ENCODE measurements at regions not wholly inside any gene's neighbourhood (a gene's known extent, or its start where the extent isn't known, plus 50 kb on each side); places are given as distances from the start of the nearest gene placed in this dataset.

DNA sequence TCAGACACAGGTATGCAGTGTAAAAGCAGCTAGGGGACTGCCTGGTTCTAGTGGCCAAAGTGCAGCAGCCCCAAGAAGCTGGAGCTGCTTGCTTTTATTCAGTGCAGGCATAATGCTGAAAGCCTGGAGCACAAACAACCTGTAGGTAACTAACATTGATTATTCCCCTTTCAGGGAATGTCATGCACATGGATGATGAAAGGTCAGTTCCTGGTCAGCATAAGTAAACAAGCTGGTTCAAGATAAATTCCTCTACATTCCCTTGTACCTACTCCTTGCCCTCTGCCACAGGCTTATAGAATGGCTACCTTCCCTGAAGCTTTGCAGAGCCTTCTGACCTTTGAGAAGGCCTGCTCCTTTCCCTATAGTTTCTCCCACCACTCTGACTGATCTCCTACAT is 1318.5 kb upstream of the ADGRL3 start:
- DNase-seq (ENCODE audit: low read depth) = no peak

DNA sequence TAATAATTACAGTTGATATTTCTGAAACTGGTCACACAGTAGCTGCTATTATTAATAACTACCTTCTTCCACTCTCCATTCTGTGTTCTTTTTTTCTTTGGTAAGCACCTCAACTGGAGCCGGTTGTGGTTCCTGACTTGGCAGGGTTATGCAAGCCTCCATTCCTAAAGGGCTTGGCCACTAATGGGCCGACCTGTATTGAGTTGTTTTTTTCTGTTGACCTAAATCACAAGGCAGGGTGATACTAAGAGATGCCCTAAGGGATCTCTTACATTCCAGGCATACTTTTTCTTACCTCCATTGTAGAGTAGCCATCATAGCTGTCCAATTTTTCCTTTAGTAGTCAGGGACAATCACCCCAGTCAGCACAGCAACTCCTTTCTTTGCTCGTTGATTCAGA is 1295.8 kb upstream of the ADGRL3 start:
- DNase-seq (ENCODE audit: low read depth) = no peak

DNA sequence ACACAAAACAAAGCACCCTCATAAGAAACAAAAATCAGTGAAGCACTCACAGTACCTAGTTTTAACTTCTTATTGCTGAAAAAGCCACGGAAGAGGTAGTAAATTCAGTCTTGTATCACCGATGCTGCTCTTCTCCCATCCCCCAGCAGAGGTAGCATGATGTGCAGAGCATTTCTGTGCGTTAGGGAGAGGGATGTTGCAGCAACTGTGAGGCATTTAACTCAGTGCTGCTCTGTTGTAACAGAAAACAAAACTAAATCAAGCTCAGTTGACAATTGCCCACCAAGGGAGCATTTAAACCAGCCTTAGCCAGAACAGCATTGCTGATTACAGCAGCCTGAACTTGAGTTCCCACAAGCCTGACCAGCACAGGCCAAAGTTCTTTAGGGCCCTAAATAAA is 1279.7 kb upstream of the ADGRL3 start:
- DNase-seq (ENCODE audit: low read depth) = no peak

DNA sequence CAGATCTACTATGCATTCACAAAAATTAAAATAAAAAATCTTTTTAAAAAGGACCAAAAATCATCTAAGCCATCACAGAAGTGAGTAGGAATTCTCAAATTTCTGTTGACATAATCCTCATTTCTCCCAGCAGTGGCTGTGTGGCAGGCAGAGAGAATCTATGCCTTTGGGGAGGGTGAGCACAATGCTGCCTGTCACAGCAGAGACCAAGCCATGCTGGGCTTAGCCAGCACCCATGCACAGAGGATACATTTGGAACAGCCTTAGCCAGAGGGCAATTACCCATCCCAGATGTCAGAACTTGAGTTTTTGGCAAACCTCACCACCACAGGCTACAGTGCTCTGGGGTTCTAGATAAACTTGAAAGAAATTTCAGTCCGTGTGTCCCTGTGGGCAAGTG is 1274.8 kb upstream of the ADGRL3 start:
- no peak for DNase-seq (ENCODE audit: low read depth)

DNA sequence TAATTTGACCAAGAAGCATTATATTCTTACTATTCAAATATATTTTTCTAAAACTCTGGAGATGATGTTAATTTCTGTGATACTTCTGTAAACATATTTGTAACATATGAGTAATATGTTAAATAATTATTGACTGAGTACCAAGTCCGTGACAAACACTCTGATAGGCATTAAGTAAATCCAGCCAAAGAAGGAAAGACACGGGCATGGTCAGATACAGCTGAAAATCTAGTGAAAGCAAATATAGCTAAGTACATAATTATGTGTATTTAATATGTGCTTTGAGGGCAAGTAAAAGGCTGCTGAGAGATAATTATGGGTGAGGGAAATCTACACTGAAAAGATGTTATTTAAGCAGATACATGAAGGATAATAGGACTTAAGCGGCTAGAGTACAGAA is 1263.6 kb upstream of the ADGRL3 start:
- no peak for DNase-seq (ENCODE audit: low read depth)

DNA sequence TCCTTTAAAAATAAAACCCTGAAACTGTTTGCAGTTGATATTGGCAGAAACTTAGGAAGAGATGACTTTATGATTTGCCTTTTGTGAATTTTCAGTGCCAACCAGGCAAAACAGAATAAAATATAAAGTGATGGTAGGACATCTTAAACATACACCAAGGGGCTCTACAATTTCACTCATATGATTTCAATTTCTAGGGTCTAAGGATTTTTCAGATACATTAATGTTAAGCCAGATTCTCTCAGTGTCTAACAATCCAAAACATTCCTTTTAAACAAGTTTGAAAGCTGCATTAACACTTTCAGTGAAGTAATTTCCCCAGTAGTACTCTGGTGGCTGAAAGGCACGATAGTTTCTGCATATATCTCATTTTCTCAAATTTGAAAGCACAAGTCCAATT is 1262.0 kb upstream of the ADGRL3 start:
- no peak for DNase-seq (ENCODE audit: low read depth)

DNA sequence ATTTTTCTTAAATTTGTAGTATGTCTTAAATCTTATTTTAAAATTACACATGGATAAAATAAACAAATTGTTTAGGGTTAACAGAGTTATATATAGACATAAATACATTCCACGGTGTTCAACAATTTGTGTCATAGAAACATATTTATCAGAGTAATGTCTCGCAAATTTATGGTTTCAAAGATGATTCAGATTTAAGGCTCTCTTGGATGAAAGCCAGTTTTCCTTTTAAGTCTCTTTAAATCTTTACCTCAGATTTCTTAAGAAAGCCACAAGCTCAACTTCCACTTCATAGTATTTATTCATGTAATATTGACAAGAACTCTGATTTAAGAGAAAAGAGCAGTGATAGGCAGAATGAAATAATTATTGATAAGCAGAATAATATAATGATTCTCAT is 1254.8 kb upstream of the ADGRL3 start:
- no peak for DNase-seq (ENCODE audit: low read depth)

DNA sequence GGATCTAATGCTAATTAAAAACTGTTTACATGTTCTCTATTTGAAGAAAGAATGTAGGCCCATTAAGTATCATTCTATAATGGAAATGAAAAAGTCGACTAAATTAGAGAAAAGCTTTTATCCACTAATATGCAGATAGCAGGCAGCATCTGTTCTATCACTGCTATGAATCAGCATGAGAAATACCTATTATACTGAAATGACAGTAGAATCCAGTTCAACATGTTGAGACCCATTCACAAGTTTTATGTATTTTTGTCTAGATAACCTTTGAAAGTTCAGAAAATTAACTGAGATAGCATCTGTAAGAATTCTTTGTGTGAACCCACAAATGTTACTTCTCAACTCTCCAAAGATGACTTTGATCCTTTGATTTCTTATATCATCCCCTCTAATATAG is 1254.4 kb upstream of the ADGRL3 start:
- DNase-seq (ENCODE audit: low read depth) = no peak

DNA sequence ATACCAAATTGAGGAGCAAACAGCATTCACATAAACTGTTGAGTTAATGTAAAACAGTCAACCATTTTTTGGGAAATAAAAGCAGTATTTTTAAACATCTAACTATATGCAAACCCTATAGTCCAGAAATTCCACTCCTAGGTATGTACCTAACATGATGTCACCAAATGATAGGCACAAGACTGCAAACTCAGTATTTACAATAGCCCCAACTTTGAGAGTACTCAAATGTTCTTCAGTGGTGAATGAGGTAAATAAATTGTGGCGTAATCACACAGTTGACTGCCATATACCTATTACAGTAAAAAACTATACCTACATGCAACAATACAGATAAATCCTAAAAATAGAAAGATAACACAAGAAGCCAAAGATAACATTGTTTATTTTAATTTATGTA is 1243.8 kb upstream of the ADGRL3 start:
- no peak for DNase-seq (ENCODE audit: low read depth)

DNA sequence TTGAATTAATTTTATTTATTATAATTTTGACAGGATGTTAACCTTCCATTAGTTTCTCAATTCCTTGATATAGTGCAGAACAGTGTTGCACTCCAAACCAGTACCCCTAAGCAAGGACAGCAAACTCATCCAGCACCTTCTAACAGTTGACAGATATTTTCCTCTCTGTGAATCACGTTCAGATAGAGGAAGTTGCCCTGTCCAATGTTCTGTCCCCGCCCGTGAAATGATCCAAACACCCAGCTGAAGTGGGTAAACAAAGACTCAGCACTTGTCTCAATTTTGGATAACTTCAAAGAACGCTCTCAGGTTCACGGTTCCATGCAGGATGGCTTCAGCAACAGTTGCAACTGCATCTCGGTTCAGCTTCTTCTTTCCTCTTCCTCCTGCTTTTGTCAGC is 1240.0 kb upstream of the ADGRL3 start:
- DNase-seq (ENCODE audit: low read depth) = no peak

DNA sequence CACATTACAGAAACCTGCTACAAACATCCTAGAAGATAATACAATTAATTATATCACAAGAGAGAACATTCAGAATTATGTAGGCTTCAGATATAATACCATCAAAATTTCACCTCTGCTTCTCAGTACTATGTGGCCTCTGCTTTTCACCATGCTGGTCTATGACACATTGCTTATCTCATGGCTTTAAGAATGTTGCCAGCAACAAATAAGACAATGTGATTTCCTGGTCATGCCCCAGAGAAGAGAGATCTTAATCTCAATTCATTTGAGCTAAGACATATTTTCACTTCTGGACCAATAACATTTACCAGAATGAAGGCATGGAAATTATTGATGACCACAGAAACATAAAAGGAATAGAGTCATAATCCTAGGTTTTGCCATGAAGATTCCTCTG is 1233.4 kb upstream of the ADGRL3 start:
- DNase-seq (ENCODE audit: low read depth) = no peak

DNA sequence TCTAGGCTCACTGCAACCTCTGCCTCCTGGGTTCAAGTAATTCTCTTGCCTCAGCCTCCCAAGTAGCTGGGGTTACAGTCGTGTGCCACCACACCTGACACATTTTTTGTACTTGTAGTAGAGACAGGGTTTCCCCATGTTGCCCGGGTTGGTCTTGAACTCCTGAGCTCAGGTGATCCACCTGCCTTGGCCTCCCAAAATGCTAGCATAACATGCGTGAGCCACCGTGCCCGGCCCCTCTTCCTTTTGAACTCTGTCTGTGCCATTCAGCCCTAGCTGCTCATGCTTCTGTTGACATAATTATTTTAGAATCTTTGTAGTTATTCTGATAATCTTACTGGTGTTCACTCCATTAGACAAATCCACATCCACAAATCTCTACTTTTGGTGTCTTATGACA is 1231.3 kb upstream of the ADGRL3 start:
- DNase-seq (ENCODE audit: low read depth) = no peak

DNA sequence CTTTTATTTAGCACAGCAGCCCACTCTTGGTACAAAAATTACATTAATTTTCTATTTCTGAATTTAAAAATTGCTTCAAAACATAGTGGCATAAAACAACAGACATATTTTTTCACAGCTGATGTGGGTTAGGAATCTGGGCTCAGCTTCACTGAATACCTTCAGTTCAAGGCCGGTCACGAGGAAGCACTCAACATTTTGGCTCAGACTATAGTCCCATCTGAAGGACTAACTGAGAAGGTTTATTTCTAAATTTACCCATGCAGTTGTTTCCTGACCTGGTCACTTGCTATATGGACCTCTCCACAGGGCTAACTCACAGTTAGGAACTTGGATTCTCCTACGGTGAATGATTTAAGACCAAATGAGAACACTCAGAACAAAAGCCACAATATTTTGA is 1230.2 kb upstream of the ADGRL3 start:
- no peak for DNase-seq (ENCODE audit: low read depth)

DNA sequence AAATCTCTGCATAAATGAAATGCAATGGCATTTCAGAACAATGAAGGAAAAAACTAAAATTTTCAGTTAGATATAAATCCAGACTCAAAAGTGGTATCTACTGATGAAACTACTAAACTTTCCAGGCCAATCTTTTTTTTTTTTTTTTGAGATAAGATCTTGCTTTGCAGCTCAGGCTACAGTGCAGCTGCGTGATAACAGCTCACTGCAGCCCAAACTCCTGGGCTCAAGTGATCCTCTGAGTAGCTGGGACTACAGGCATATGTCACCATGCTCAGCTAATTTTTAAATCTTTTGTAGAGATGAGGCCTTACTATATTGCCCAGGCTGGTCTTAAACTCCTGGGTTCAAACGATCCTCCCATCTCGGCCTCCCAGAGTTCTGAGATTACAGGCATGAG is 1228.2 kb upstream of the ADGRL3 start:
- no peak for DNase-seq (ENCODE audit: low read depth)

DNA sequence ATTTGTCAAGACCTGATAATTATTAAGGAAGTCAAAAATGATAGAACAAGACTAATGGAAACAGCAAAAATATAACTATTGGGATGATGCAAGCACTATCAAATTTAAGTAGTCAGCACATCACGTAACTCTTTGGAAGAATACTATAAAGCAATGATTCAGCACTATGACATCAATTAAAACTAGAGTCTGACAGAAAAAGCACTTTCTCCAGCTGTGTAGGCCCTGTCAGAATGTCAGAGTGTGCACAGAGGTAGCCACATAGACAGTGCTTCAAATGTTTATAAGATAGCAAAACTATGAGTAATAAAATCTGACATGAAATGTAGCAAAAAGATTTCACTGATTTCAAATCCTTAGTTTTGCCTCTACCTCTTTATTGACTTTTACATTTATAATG is 1226.6 kb upstream of the ADGRL3 start:
- DNase-seq (ENCODE audit: low read depth) = no peak

DNA sequence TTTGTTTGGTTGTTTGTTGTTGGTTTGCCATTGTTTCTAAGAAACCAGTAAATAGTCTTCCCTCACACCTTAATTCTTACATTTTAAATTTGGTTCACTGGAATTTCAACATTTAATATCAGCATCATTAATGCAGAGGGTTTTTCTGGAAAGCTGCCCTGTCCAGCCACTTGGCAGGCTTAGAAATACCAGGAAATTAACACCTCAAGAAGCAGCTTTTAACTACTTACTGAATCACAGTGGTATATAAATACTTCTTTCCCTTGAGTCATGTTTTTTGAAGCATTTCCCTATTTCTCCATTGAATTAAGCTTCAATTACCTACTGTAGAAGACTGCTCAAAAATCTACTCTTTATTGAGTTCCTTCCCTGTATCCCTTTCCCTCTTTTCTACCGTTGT is 1221.1 kb upstream of the ADGRL3 start:
- DNase-seq (ENCODE audit: low read depth) = no peak

DNA sequence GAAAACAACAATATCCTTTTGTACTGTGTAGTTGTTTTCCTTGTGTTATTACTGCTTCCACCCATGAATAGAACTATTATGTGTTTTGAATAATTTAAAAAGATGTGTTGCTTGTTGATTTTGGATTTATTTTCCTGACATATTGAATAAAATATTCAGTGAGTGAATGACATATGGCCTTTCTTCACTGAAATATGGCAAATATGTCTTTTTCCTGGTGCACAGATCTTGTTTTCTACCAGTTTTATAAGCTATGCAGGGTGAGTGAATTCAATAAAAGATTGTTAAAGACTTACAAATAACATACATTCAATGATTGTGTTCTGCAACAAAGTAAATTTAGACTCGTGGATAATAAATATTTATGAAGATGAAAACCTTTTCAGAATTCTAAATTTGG is 1216.3 kb upstream of the ADGRL3 start:
- DNase-seq (ENCODE audit: low read depth) = no peak

DNA sequence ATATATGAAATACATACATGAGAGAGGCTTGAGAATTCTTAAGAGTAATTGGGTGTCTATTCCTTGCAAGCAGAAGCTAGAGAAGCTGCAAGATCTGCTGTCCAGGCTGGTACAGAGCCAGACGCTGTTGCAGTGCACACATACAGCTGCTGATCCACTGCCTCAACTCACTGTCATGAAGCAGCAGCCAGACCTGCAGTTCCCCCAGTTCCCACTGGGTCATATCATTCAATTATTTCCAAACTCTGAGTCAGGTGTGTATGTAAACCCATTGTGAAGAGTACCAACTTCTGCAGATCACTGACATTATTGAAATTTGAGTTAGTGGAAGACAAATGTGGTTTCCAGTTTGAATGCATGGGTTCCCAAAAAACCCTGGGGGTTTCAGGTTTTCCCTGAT is 1212.8 kb upstream of the ADGRL3 start:
- DNase-seq (ENCODE audit: low read depth) = no peak

DNA sequence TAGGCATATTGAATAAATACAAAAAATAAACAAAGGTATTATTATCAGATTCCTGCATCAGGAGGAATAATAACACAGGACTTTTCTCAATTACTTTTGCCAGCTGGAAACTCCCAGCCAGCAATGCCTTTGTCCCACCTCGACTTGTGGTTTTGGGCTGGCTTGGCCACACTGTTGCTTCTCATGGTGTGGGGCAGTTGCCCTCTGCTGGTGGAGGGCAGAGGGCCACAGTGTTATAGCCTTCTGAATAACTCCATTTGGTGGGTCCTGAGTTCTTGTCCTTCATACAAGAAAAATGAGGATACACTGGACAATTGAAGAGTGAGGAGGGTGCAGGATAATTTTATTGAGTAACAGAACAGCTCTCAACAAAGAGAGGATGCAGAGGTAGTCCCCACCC is 1206.0 kb upstream of the ADGRL3 start:
- no peak for DNase-seq (ENCODE audit: low read depth)

DNA sequence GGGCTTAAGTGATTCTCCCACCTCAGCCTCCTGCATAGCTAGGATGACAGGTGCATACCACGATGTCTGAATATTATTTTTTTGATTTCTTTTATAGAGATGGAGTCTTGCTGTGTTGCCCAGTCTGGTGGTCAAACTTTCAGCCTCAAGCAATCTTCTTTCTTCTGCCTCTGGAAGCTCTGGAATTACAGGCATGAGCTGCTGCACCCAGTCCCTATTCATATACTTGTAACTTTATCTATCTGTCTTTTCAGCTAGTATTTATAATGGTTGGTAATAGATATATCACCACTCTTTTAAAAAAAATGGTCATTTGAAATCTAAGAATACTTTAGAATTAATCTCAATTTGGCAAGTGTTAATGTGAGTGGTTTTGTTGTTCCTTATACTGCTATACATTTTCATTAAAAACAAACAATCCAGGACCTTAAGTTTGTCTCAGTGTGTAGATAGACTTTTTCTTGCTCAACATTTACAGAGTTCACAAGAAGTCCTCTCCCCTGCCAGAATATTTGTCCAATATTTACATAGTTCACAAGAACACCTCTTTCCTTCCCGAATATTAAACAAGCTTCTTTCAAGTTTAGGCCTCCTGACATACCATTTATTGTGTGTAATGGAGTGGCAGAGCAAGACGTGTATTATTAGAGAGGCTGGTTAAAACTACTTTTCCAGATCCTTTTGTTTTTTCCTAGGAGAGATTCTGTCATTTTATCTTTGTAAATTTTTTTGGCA is 1197.4 kb upstream of the ADGRL3 start:
- DNase-seq (ENCODE audit: low read depth) = no peak

DNA sequence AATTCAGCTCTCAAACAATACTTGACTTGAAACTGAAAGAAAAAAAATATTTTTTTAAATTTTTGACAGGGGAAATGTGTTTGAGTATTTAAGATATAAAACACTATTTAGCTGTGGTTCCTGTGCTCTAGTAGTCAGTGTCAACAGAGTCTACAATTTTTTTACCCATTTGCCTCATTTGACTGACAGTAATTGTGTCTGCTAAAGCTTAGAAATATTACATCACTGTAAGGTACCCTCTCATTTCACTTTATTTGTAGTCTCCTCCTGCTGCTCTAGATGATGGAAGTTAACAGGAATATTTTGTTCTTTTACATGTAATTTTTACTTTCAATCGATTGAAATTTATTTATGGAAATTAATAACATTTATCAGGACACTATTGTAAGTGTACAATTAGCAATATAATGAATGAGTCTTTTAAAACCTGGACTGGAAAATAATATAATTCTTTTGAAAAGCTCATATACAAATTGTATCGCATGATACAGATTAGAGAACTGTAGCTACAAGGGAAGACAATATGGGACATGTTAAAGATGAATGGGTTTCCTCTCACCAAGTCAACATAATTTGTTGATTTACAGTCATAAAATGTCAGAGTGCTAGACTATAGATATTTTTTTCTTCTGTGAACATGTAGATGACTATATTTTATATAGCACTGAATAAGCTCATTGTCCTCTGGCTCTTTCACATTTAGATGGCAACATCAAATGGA is 1186.5 kb upstream of the ADGRL3 start:
- no peak for DNase-seq (ENCODE audit: low read depth)

DNA sequence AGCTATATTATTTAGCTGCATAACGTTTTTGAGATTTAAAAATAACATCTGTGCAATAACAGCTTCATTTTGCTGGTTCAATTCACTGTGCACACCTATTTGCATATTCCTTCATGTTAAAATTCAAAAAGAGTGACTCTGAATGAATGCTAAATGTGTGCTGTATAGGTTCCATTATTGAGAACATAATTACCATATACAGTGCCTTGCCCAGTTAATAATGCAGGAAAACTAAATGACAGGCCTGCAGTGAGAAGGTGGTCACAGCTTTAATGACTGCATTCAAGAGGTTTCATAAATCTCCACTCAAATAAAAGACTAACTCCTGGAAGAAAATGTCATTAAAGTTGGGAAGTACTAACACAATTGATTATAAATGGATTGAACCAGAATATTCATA is 1183.2 kb upstream of the ADGRL3 start:
- DNase-seq (ENCODE audit: low read depth) = no peak

DNA sequence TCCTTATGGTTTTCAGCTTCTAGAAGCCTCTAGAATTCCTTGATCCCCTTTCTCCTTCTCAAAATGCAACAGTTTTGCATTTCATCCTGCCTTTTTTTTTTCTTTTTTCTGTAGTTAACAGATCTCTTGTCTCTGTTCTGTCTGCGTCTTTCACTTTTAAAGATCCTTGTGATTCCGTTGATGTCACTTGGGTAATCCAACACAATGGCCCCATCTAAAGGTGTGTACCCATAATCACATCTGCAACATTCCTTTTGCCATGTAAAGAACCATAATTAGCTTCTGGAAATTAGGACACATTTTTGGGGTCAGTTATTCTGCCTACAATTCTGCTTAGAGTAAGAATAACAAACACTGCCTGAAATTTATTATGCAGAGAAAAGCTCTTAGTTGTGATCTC is 1180.9 kb upstream of the ADGRL3 start:
- no peak for DNase-seq (ENCODE audit: low read depth)

DNA sequence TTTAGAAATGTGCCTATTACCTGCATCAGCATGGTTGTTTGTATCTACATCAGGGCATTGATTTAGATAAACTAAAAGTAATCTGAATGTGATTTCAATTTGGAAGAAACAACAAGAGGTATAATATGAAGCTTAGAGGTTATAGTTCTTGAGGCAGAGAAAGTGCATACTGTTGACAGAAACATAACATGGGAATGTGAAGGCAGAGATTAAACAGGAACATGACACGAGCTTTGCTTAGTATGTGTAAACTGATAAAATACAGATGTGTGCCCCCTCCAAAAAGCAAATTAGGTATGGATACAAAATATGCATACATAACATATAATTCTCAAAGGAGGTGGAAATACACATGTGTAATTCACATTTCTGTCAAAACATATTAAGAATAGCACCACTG is 1180.2 kb upstream of the ADGRL3 start:
- DNase-seq (ENCODE audit: low read depth) = no peak
